Activated CD8-positive, alpha-beta T cell treated with anti-CD3 and anti-CD28 coated beads for 36 hours (primary cell): ENCODE measurements at regions not wholly inside any gene's neighbourhood (a gene's known extent, or its start where the extent isn't known, plus 50 kb on each side); places are given as distances from the start of the nearest gene placed in this dataset.

Source experiments
- ATAC-seq: fragments of 200-7000 bp; cut with Tn5 transposase; one replicate; pipeline ENCODE4 v1.10.0; 2021; ENCODE audit warnings: mild to moderate bottlenecking, moderate library complexity
- CTCF ChIA-PET: fragments of 350-600 bp; sonication (Branson Sonifier 250); formaldehyde crosslinking; loops from one replicate; lab custom pipeline; 2021; ENCODE audit warnings: antibody characterized with exemption; lab: Charles Lee
- POLR2A ChIA-PET: fragments of 350-600 bp; sonication (Branson Sonifier 250); formaldehyde crosslinking; loops from one replicate; lab custom pipeline; 2021; ENCODE audit warnings: antibody characterized with exemption; lab: Charles Lee
- DNase-seq: peaks from one replicate; pipeline ENCODE4 v3.0.0-alpha.2; 2020
- H3K27ac Mint-ChIP-seq: one replicate; pipeline ENCODE4 v1.8.0; 2021; ENCODE audit warnings: mild to moderate bottlenecking, mixed read lengths
- H3K27me3 Mint-ChIP-seq: one replicate; pipeline ENCODE4 v1.8.0; 2021; ENCODE audit warnings: mixed read lengths
- H3K36me3 Mint-ChIP-seq: one replicate; pipeline ENCODE4 v1.8.0; 2021; ENCODE audit warnings: low read depth, mixed read lengths
- H3K4me1 Mint-ChIP-seq: one replicate; pipeline ENCODE4 v1.8.0; 2021; ENCODE audit warnings: low read depth, mixed read lengths
- H3K4me3 Mint-ChIP-seq: one replicate; pipeline ENCODE4 v1.8.0; 2021; ENCODE audit warnings: mild to moderate bottlenecking, moderate library complexity, mixed read lengths
- H3K9me3 Mint-ChIP-seq: one replicate; pipeline ENCODE4 v1.8.0; 2021; ENCODE audit warnings: mixed read lengths
- CTCF ChIP-seq: fragments of 200-600 bp; IDR thresholded peaks from one replicate; pipeline ENCODE4 v1.8.0; 2022; ENCODE audit warnings: antibody characterized with exemption, mild to moderate bottlenecking
- intact Hi-C: fragments of 100-400 bp; cut with micrococcal nuclease; formaldehyde crosslinking; loops from one replicate; pipeline ENCODE4 v1.10.0; 2022

GRCh38 chr13:80245162-80245733, 95.7 kb downstream of the SPRY2 start:
- no peak for ATAC-seq
- Mint-ChIP-seq H3K4me3 (no peak overlapping the region), H3K36me3 (no peaks in the 10 kb centered on the region), H3K9me3 (no peaks in the 10 kb centered on the region), H3K27me3 (no peaks in the 10 kb centered on the region), H3K4me1 (no peaks in the 10 kb centered on the region), H3K27ac (no peak overlapping the region)
- ChIA-PET CTCF (no interaction called here), POLR2A (no interaction called here)
- intact Hi-C loops = no loop called here
- DNase-seq = no peak
- no peak for TF ChIP-seq CTCF

- ChIA-PET POLR2A (no interaction called here), CTCF (no interaction called here)
- Mint-ChIP-seq H3K27me3 (no peaks in the 10 kb centered on the region), H3K36me3 (no peaks in the 10 kb centered on the region), H3K9me3 (no peaks in the 10 kb centered on the region), H3K4me1 (no peaks in the 10 kb centered on the region), H3K4me3 (no peak overlapping the region), H3K27ac (no peak overlapping the region)
- no peak for DNase-seq
- TF ChIP-seq CTCF = no peak
- ATAC-seq = no peak
- intact Hi-C loops = no loop called here
Measured at GRCh38 chr13:80244574-80244973, 96.4 kb downstream of the SPRY2 start.

- H3K27me3 Mint-ChIP-seq = no peaks in the 10 kb centered on the region
- TF ChIP-seq CTCF = no peak
- H3K4me1 Mint-ChIP-seq = no peaks in the 10 kb centered on the region
- DNase-seq (no peak), ATAC-seq (no peak)
- ChIA-PET CTCF (no interaction called here), POLR2A (no interaction called here)
- H3K9me3 Mint-ChIP-seq = no peaks in the 10 kb centered on the region
- H3K36me3 Mint-ChIP-seq = no peaks in the 10 kb centered on the region
- no peak overlapping the region for H3K27ac Mint-ChIP-seq
- H3K4me3 Mint-ChIP-seq = no peak overlapping the region
- intact Hi-C loops = no loop called here
Measured at GRCh38 chr13:80242728-80243427, 98.0 kb downstream of the SPRY2 start.

- Mint-ChIP-seq H3K36me3 (no peaks in the 10 kb centered on the region), H3K4me3 (no peak overlapping the region), H3K27ac (no peak overlapping the region), H3K4me1 (no peaks in the 10 kb centered on the region), H3K27me3 (no peaks in the 10 kb centered on the region), H3K9me3 (no peaks in the 10 kb centered on the region)
- no peak for DNase-seq
- no peak for TF ChIP-seq CTCF
- CTCF ChIA-PET = no interaction called here
- no peak for ATAC-seq
- intact Hi-C loops = no loop called here
- POLR2A ChIA-PET = no interaction called here
Measured at GRCh38 chr13:80239571-80240255, 101.2 kb downstream of the SPRY2 start.

GRCh38 chr13:80239116-80239515, 101.8 kb downstream of the SPRY2 start:
- no peak overlapping the region for H3K27ac Mint-ChIP-seq
- ChIA-PET POLR2A (no interaction called here), CTCF (no interaction called here)

More at GRCh38 chr13:80239116-80239515, 101.8 kb downstream of the SPRY2 start:
- H3K9me3 Mint-ChIP-seq = no peaks in the 10 kb centered on the region
- ATAC-seq (no peak), DNase-seq (no peak)
- no peaks in the 10 kb centered on the region for H3K36me3 Mint-ChIP-seq
- no peak for TF ChIP-seq CTCF
- no peaks in the 10 kb centered on the region for H3K4me1 Mint-ChIP-seq
- H3K27me3 Mint-ChIP-seq = no peaks in the 10 kb centered on the region
- intact Hi-C loops = no loop called here
- H3K4me3 Mint-ChIP-seq = no peak overlapping the region
